OCI-M1 (cell line): ENCODE measurements at regions not wholly inside any gene's neighbourhood (a gene's known extent, or its start where the extent isn't known, plus 50 kb on each side); places are given as distances from the start of the nearest gene placed in this dataset.

Source experiments
- DNase-seq: peaks from one replicate; lab custom pipeline; 2025; lab: John Stamatoyannopoulos, UW

- no peak for DNase-seq
These were observed 198.5 kb upstream of the COL8A1 start for GRCh38 chr3:99439892-99440291.

GRCh38 chr3:99434190-99434589, 204.2 kb upstream of the COL8A1 start:
- DNase-seq: no peak

GRCh38 chr3:99430348-99431134, 207.9 kb upstream of the COL8A1 start:
- no peak for DNase-seq

- DNase-seq: no peak
These were observed 208.9 kb upstream of the COL8A1 start for GRCh38 chr3:99429502-99429901.

GRCh38 chr3:99425930-99426329, 212.5 kb upstream of the COL8A1 start:
- no peak for DNase-seq

- no peak for DNase-seq
These were observed 219.3 kb upstream of the COL8A1 start for GRCh38 chr3:99419116-99419515.

GRCh38 chr3:99418709-99419108, 219.7 kb upstream of the COL8A1 start:
- no peak for DNase-seq

GRCh38 chr3:99418209-99418635, 220.2 kb upstream of the COL8A1 start:
- no peak for DNase-seq

- no peak for DNase-seq
These were observed 224.9 kb upstream of the COL8A1 start for GRCh38 chr3:99413504-99413903.

- DNase-seq: no peak
These were observed 227.5 kb upstream of the COL8A1 start for GRCh38 chr3:99410789-99411311.

- DNase-seq: no peak
These were observed 228.4 kb upstream of the COL8A1 start for GRCh38 chr3:99409961-99410360.

- DNase-seq: no peak
These were observed 231.1 kb upstream of the COL8A1 start for GRCh38 chr3:99407257-99407656.

GRCh38 chr3:99402755-99403154, 235.6 kb upstream of the COL8A1 start:
- DNase-seq: no peak

- no peak for DNase-seq
These were observed 238.0 kb upstream of the COL8A1 start for GRCh38 chr3:99400352-99400751.

GRCh38 chr3:99396651-99397275, 241.6 kb upstream of the COL8A1 start:
- no peak for DNase-seq

GRCh38 chr3:99394831-99395778, 243.3 kb upstream of the COL8A1 start:
- DNase-seq: no peak

GRCh38 chr3:99393961-99394360, 244.4 kb upstream of the COL8A1 start:
- no peak for DNase-seq

- no peak for DNase-seq
These were observed 249.6 kb upstream of the COL8A1 start for GRCh38 chr3:99388780-99389179.

- DNase-seq: no peak
These were observed 253.8 kb upstream of the COL8A1 start for GRCh38 chr3:99384596-99384995.

- no peak for DNase-seq
These were observed 261.5 kb upstream of the COL8A1 start for GRCh38 chr3:99376926-99377325.

GRCh38 chr3:99373846-99374210, 264.6 kb upstream of the COL8A1 start:
- no peak for DNase-seq

GRCh38 chr3:99373088-99373845, 265.1 kb upstream of the COL8A1 start:
- DNase-seq: no peak
